Subcutaneous abdominal adipose tissue (tissue), 5 donors: ENCODE measurements at regions not wholly inside any gene's neighbourhood (a gene's known extent, or its start where the extent isn't known, plus 50 kb on each side); places are given as distances from the start of the nearest gene placed in this dataset.

ENCODE experiments used
- H3K27ac ChIP-seq: one replicate; pipeline ENCODE4 v1.7.0; 2013; ENCODE audit warnings: low read depth, mild to moderate bottlenecking, inconsistent platforms, low read length, moderate library complexity
- H3K27me3 ChIP-seq, 5 donors: one replicate each; pipeline ENCODE4 v1.7.0; 2013; ENCODE audit warnings: low read length in 5 of 5, inconsistent platforms in 1 of 5; ENCODE audit not compliant: control insufficient read depth in 5 of 5, insufficient read depth in 4 of 5
- H3K36me3 ChIP-seq, 5 donors: one replicate each; pipeline ENCODE4 v1.7.0; 2013; ENCODE audit warnings: low read length in 5 of 5; ENCODE audit not compliant: control insufficient read depth in 5 of 5, insufficient read depth in 5 of 5
- H3K4me1 ChIP-seq, 5 donors: one replicate each; pipeline ENCODE4 v1.7.0; 2013; ENCODE audit warnings: low read length in 5 of 5, mild to moderate bottlenecking in 3 of 5, moderate library complexity in 1 of 5; ENCODE audit not compliant: control insufficient read depth in 5 of 5, insufficient read depth in 5 of 5
- H3K4me3 ChIP-seq, 5 donors: one replicate each; pipeline ENCODE4 v1.7.0; 2013; ENCODE audit warnings: low read length in 5 of 5, low read depth in 1 of 5
- H3K9ac ChIP-seq, 5 donors: one replicate each; pipeline ENCODE4 v1.7.0; 2013; ENCODE audit warnings: low read length in 5 of 5, mild to moderate bottlenecking in 4 of 5, moderate library complexity in 3 of 5
- H3K9me3 ChIP-seq, 5 donors: one replicate each; pipeline ENCODE4 v1.7.0; 2013; ENCODE audit warnings: low read length in 5 of 5; ENCODE audit not compliant: control insufficient read depth in 5 of 5
- donor health status: healthy.
- donor health status: healthy.
- donor health status: healthy.
- donor health status: healthy.
- donor health status: healthy.

GRCh38 chr5:126348855-126349635 lies 74.2 kb upstream of the GRAMD2B start:
- Histone ChIP-seq H3K9me3 (no peaks in the 10 kb centered on the region), H3K27ac (no peak overlapping the region), H3K36me3 (no peaks in the 10 kb centered on the region), H3K4me1 (peaks cover 0 to 3% (median under 1%) of the 10 kb centered on the region in 5 donors), H3K9ac (no peak overlapping the region), H3K27me3 (peaks cover 0 to 5% (median 0%) of the 10 kb centered on the region in 5 donors), H3K4me3 (no peak overlapping the region)

GRCh38 chr5:126351153-126351552 lies 72.1 kb upstream of the GRAMD2B start:
- H3K36me3 ChIP-seq: no peaks in the 10 kb centered on the region
- H3K4me3 ChIP-seq: no peak overlapping the region
- peaks cover 0 to 5% (median 0%) of the 10 kb centered on the region in 5 donors for H3K27me3 ChIP-seq
- no peak overlapping the region for H3K27ac ChIP-seq
- H3K9me3 ChIP-seq: no peaks in the 10 kb centered on the region
- peaks cover 0 to 6% (median 4%) of the 10 kb centered on the region in 5 donors for H3K4me1 ChIP-seq
- no peak overlapping the region for H3K9ac ChIP-seq

GRCh38 chr5:126354012-126354857 lies 69.0 kb upstream of the GRAMD2B start:
- no peaks in the 10 kb centered on the region for H3K27me3 ChIP-seq
- peaks cover 0 to 6% (median 4%) of the 10 kb centered on the region in 5 donors for H3K4me1 ChIP-seq
- H3K4me3 ChIP-seq: peak overlapping the region; percentile 30 to 62 (median 44)
- H3K9me3 ChIP-seq: no peaks in the 10 kb centered on the region
- no peak overlapping the region for H3K27ac ChIP-seq
- H3K9ac ChIP-seq: peak overlapping the region in 3 of 5 donors; percentile 19 to 43 (median 23)
- no peaks in the 10 kb centered on the region for H3K36me3 ChIP-seq

- H3K4me3 ChIP-seq: no peak overlapping the region
- H3K9me3 ChIP-seq: no peaks in the 10 kb centered on the region
- H3K9ac ChIP-seq: no peak overlapping the region
- H3K27me3 ChIP-seq: no peaks in the 10 kb centered on the region
- H3K36me3 ChIP-seq: no peaks in the 10 kb centered on the region
- no peak overlapping the region for H3K27ac ChIP-seq
- H3K4me1 ChIP-seq: peaks cover 0 to 6% (median 4%) of the 10 kb centered on the region in 5 donors
Observed at GRCh38 chr5:126354858-126355731, 68.1 kb upstream of the GRAMD2B start.

GRCh38 chr5:126355940-126356339 lies 67.3 kb upstream of the GRAMD2B start:
- Histone ChIP-seq H3K9ac (no peak overlapping the region), H3K27ac (no peak overlapping the region), H3K27me3 (no peaks in the 10 kb centered on the region), H3K36me3 (no peaks in the 10 kb centered on the region), H3K4me1 (peaks cover 0 to 6% (median 4%) of the 10 kb centered on the region in 5 donors), H3K4me3 (no peak overlapping the region), H3K9me3 (no peaks in the 10 kb centered on the region)

GRCh38 chr5:126357585-126358342 lies 65.4 kb upstream of the GRAMD2B start:
- peaks cover 0 to 6% (median 4%) of the 10 kb centered on the region in 5 donors for H3K4me1 ChIP-seq
- no peaks in the 10 kb centered on the region for H3K9me3 ChIP-seq
- no peaks in the 10 kb centered on the region for H3K36me3 ChIP-seq
- no peak overlapping the region for H3K9ac ChIP-seq
- no peak overlapping the region for H3K4me3 ChIP-seq
- no peak overlapping the region for H3K27ac ChIP-seq
- H3K27me3 ChIP-seq: no peaks in the 10 kb centered on the region

- Histone ChIP-seq H3K9ac (no peak overlapping the region), H3K4me1 (peaks cover 0 to 6% (median 4%) of the 10 kb centered on the region in 5 donors), H3K27me3 (no peaks in the 10 kb centered on the region), H3K36me3 (no peaks in the 10 kb centered on the region), H3K4me3 (no peak overlapping the region), H3K27ac (no peak overlapping the region), H3K9me3 (no peaks in the 10 kb centered on the region)
Observed at GRCh38 chr5:126358525-126358924, 64.7 kb upstream of the GRAMD2B start.

GRCh38 chr5:126359884-126360283 lies 63.3 kb upstream of the GRAMD2B start:
- H3K27ac ChIP-seq: no peak overlapping the region
- no peak overlapping the region for H3K4me3 ChIP-seq
- no peaks in the 10 kb centered on the region for H3K9me3 ChIP-seq
- no peak overlapping the region for H3K9ac ChIP-seq
- no peaks in the 10 kb centered on the region for H3K4me1 ChIP-seq
- H3K36me3 ChIP-seq: no peaks in the 10 kb centered on the region
- no peaks in the 10 kb centered on the region for H3K27me3 ChIP-seq

GRCh38 chr5:126360467-126360866 lies 62.7 kb upstream of the GRAMD2B start:
- Histone ChIP-seq H3K9ac (no peak overlapping the region), H3K9me3 (no peaks in the 10 kb centered on the region), H3K4me3 (no peak overlapping the region), H3K4me1 (no peaks in the 10 kb centered on the region), H3K27ac (no peak overlapping the region), H3K36me3 (no peaks in the 10 kb centered on the region), H3K27me3 (no peaks in the 10 kb centered on the region)
